Endothelial cell of umbilical vein (primary cell): ENCODE measurements at regions not wholly inside any gene's neighbourhood (a gene's known extent, or its start where the extent isn't known, plus 50 kb on each side); places are given as distances from the start of the nearest gene placed in this dataset.

ENCODE experiments used
- BruUV-seq: library from RNA; stranded (reverse); fragments of 400-500 nt; replicated peaks from 2 replicates; lab custom pipeline; 2021; lab: Mats Ljungman, UMichigan
- CTCF ChIA-PET: fragments of 300-600, 350-600 bp; sonication (Branson Sonifier 250); formaldehyde crosslinking; loops from one replicate; lab custom pipeline; 2021; ENCODE audit warnings: antibody characterized with exemption, inconsistent platforms; lab: Charles Lee
- POLR2A ChIA-PET: fragments of 300-600, 350-600 bp; sonication (Branson Sonifier 250); formaldehyde crosslinking; loops from one replicate; lab custom pipeline; 2021; ENCODE audit warnings: antibody characterized with exemption, inconsistent platforms; lab: Charles Lee
- DNase-seq: peaks from one replicate; pipeline ENCODE4 v3.0.0-alpha.2; 2011; ENCODE audit warnings: low read depth, low spot score
- FAIRE-seq: peaks from 2 replicates; lab custom pipeline; 2011; peaks lifted over from hg19 to GRCh38; lab: Jason Lieb, UNC
- H2AFZ ChIP-seq: 2 replicates; pipeline ENCODE4 v1.6.0; 2012; ENCODE audit warnings: low read depth, low read length, control low read depth, inconsistent platforms
- H3K27ac ChIP-seq: 2 replicates; pipeline ENCODE4 v1.5.1; 2011; ENCODE audit warnings: low read depth, mild to moderate bottlenecking, control low read depth, low read length, moderate library complexity; ENCODE audit not compliant: insufficient read depth
- H3K27me3 ChIP-seq, 2 experiments: 2 replicates each; pipeline versions ENCODE4 v1.6.0 to v1.6.1; 2011; ENCODE audit warnings: low read length in 2 of 2, mixed read lengths in 1 of 2; ENCODE audit not compliant: control insufficient read depth in 2 of 2, insufficient read depth in 2 of 2
- H3K36me3 ChIP-seq, 2 experiments: 2 replicates in 1 of 2; 3 replicates in 1 of 2; pipeline ENCODE4 v1.5.1; 2011; ENCODE audit warnings: low read length in 2 of 2, mild to moderate bottlenecking in 1 of 2, moderate library complexity in 1 of 2; ENCODE audit not compliant: control insufficient read depth in 2 of 2, insufficient read depth in 2 of 2; ENCODE audit errors: extremely low read depth in 1 of 2
- H3K4me1 ChIP-seq: 3 replicates; pipeline ENCODE4 v1.5.1; 2011; ENCODE audit warnings: mild to moderate bottlenecking, low read length; ENCODE audit not compliant: control insufficient read depth, insufficient read depth; ENCODE audit errors: extremely low read depth
- H3K4me2 ChIP-seq: 2 replicates; pipeline ENCODE4 v1.6.1; 2011; ENCODE audit warnings: low read length, control low read depth, mixed read lengths; ENCODE audit not compliant: insufficient read depth
- H3K4me3 ChIP-seq, 3 experiments: fragments of 200-600 bp in 1 of 3; sonication (generic), shearing (Covaris generic) in 1 of 3; replicated peaks in 1 of 3; 2 replicates each; pipeline ENCODE4 v1.5.1; 2011 to 2016; ENCODE audit warnings: control low read depth in 3 of 3, low read length in 3 of 3, mild to moderate bottlenecking in 2 of 3, inconsistent platforms in 1 of 3, low read depth in 1 of 3, moderate library complexity in 1 of 3; ENCODE audit not compliant: insufficient read depth in 1 of 3
- H3K79me2 ChIP-seq: 2 replicates; pipeline ENCODE4 v1.6.0; 2012; ENCODE audit warnings: low read length, inconsistent platforms; ENCODE audit not compliant: control insufficient read depth, insufficient read depth
- H3K9ac ChIP-seq: replicated peaks from 2 replicates; pipeline ENCODE3; 2011; ENCODE audit warnings: low read length, control low read depth; ENCODE audit not compliant: insufficient read depth; ENCODE audit errors: extremely low read depth
- H3K9me1 ChIP-seq: replicated peaks from 3 replicates; pipeline ENCODE4 v1.6.0; 2011; ENCODE audit warnings: mild to moderate bottlenecking, low read length; ENCODE audit not compliant: control insufficient read depth, insufficient read depth; ENCODE audit errors: extremely low read depth
- H3K9me3 ChIP-seq: replicated peaks from 2 replicates; pipeline ENCODE4 v1.5.1; 2012; ENCODE audit warnings: low read length, inconsistent platforms; ENCODE audit not compliant: control insufficient read depth, insufficient read depth
- H4K20me1 ChIP-seq: replicated peaks from 2 replicates; pipeline ENCODE3; 2011; ENCODE audit warnings: mild to moderate bottlenecking, low read length; ENCODE audit not compliant: control insufficient read depth, insufficient read depth; ENCODE audit errors: extremely low read depth
- CTCF ChIP-seq, 2 donors: IDR thresholded peaks; 1 replicate in 1 of 2; 2 replicates in 1 of 2; pipeline ENCODE4 v1.5.1; 2011; ENCODE audit warnings: low read length in 2 of 2, mild to moderate bottlenecking in 2 of 2, moderate library complexity in 2 of 2, control low read depth in 1 of 2, inconsistent platforms in 1 of 2, low read depth in 1 of 2; ENCODE audit not compliant: insufficient read depth in 1 of 2; ENCODE audit errors: extremely low read depth in 1 of 2
- EZH2 ChIP-seq: IDR thresholded peaks from 2 replicates; pipeline ENCODE4 v1.6.1; 2012; ENCODE audit warnings: borderline replicate concordance, low read depth, mild to moderate bottlenecking, moderate library complexity, low read length, inconsistent platforms; ENCODE audit not compliant: severe bottlenecking
- FOS ChIP-seq: IDR thresholded peaks from 2 replicates; pipeline ENCODE4 v1.6.1; 2011; ENCODE audit warnings: mild to moderate bottlenecking, low read length, moderate library complexity, borderline replicate concordance; ENCODE audit not compliant: insufficient read depth
- GATA2 ChIP-seq: IDR thresholded peaks from 2 replicates; pipeline ENCODE4 v1.7.0; 2011; ENCODE audit warnings: low read depth, mild to moderate bottlenecking, moderate library complexity, mixed read lengths, low read length; ENCODE audit not compliant: insufficient read length, insufficient read depth
- JUN ChIP-seq: IDR thresholded peaks from 2 replicates; pipeline ENCODE4 v1.6.1; 2011; ENCODE audit warnings: borderline replicate concordance, low read depth; ENCODE audit not compliant: insufficient read length, insufficient read depth
- MAX ChIP-seq: IDR thresholded peaks from 2 replicates; pipeline ENCODE4 v1.6.1; 2011; ENCODE audit not compliant: insufficient read depth, insufficient read length
- MYC ChIP-seq: IDR thresholded peaks from one replicate; pipeline ENCODE4 v1.6.1; 2011; ENCODE audit warnings: mild to moderate bottlenecking, low read depth, low read length
- POLR2A ChIP-seq: IDR thresholded peaks from 2 replicates; pipeline ENCODE4 v1.6.1; 2012; ENCODE audit warnings: low read depth, mild to moderate bottlenecking, control low read depth, low read length
- POLR2AphosphoS5 ChIP-seq: IDR thresholded peaks from 2 replicates; pipeline ENCODE4 v1.6.1; 2012; ENCODE audit warnings: low read depth, mild to moderate bottlenecking, control low read depth, low read length, moderate library complexity; ENCODE audit not compliant: insufficient read depth
- dilution Hi-C: fragments of 300-500 bp; cut with MboI; formaldehyde crosslinking; loops from one replicate; pipeline ENCODE4 v1.15.0; 2019; ENCODE audit warnings: low sequenced_read_pairs; ENCODE audit not compliant: extremely low pct_ligation_motif_present
- intact Hi-C: fragments of 100-400 bp; cut with micrococcal nuclease; formaldehyde crosslinking; loops from one replicate; pipeline ENCODE4 v1.10.0; 2022

GRCh38 chr4:13857397-13857796, 229.9 kb upstream of the BOD1L1 start:
- DNase-seq (no peak), FAIRE-seq (no peak)
- no peak overlapping the region for H2AFZ ChIP-seq
- no TSS peak for BruUV-seq
- intact Hi-C loops (no loop called here), dilution Hi-C loops (no loop called here)
- H3K9me1 ChIP-seq = no peaks in the 10 kb centered on the region
- H3K9me3 ChIP-seq = no peaks in the 10 kb centered on the region
- no peak for TF ChIP-seq CTCF (IDR thresholded peaks at IDR 0.05; ENCODE audit: extremely low read depth in 1 of 2, insufficient read depth in 1 of 2, low read depth in 1 of 2, low read length in 2 of 2)
- TF ChIP-seq FOS = no peak
- TF ChIP-seq POLR2A = no peak
- TF ChIP-seq GATA2 = no peak
- no peak for TF ChIP-seq POLR2AphosphoS5
- no peak for TF ChIP-seq JUN
- no peak for TF ChIP-seq EZH2
- TF ChIP-seq MYC = no peak
- no peak for TF ChIP-seq MAX
- H3K27ac ChIP-seq = no peak overlapping the region
- no peaks in the 10 kb centered on the region for H3K4me1 ChIP-seq
- no peak overlapping the region for H3K4me2 ChIP-seq
- H3K36me3 ChIP-seq = no peaks in the 10 kb centered on the region
- POLR2A ChIA-PET = no interaction called here
- H3K27me3 ChIP-seq = no peaks in the 10 kb centered on the region
- H3K79me2 ChIP-seq = no peaks in the 10 kb centered on the region
- CTCF ChIA-PET = interaction anchor here (0.6 kb wide), 1 partner anchor 20 kb away, joined by 3 read pairs; no protein-coding TSS in a partner anchor
- no peak overlapping the region for H3K9ac ChIP-seq
- H3K4me3 ChIP-seq = no peak overlapping the region
- H4K20me1 ChIP-seq = no peaks in the 10 kb centered on the region
